GM23338 (cell line): ENCODE measurements at regions not wholly inside any gene's neighbourhood (a gene's known extent, or its start where the extent isn't known, plus 50 kb on each side); places are given as distances from the start of the nearest gene placed in this dataset.
A peak's percentile ranks its signal among the peaks of the same experiment; 100 is the strongest.

ENCODE experiments used
- ATAC-seq: fragments of 200-7000 bp; cut with Tn5 transposase; 3 replicates; pipeline ENCODE4 v1.9.1; 2020
- DNase-seq: peaks from one replicate; pipeline ENCODE4 v3.0.0-alpha.2; 2015; ENCODE audit warnings: low spot score
- H2AFZ ChIP-seq: fragments of 200-600 bp; sonication (generic); 2 replicates; pipeline ENCODE4 v1.8.0; 2016; ENCODE audit warnings: antibody characterized with exemption, mild to moderate bottlenecking, moderate library complexity
- H3F3A ChIP-seq: fragments of 200-600 bp; sonication (generic); replicated peaks from 2 replicates; pipeline ENCODE4 v1.8.0; 2017; ENCODE audit warnings: antibody characterized with exemption, mixed run types, low read depth
- H3K27ac ChIP-seq: fragments of 200-600 bp; sonication (generic); 2 replicates; pipeline ENCODE4 v1.6.1; 2016; ENCODE audit warnings: low read depth
- H3K27me3 ChIP-seq: fragments of 200-600 bp; sonication (generic); 2 replicates; pipeline ENCODE4 v1.8.0; 2016; ENCODE audit warnings: mild to moderate bottlenecking, mixed run types, moderate library complexity; ENCODE audit not compliant: insufficient read depth
- H3K36me3 ChIP-seq: fragments of 200-600 bp; sonication (generic); 2 replicates; pipeline ENCODE4 v1.8.0; 2016; ENCODE audit warnings: mild to moderate bottlenecking; ENCODE audit not compliant: insufficient read depth
- H3K4me1 ChIP-seq: fragments of 200-600 bp; sonication (generic); 2 replicates; pipeline ENCODE4 v1.8.0; 2016; ENCODE audit warnings: mild to moderate bottlenecking, moderate library complexity; ENCODE audit not compliant: insufficient read depth
- H3K4me2 ChIP-seq: fragments of 200-600 bp; sonication (generic); 2 replicates; pipeline ENCODE4 v1.7.1; 2017; ENCODE audit warnings: mixed run types
- H3K4me3 ChIP-seq: fragments of 200-600 bp; sonication (generic); 2 replicates; pipeline ENCODE4 v1.6.1; 2016; ENCODE audit warnings: mixed run types
- H3K79me2 ChIP-seq: fragments of 200-600 bp; sonication (generic); replicated peaks from 2 replicates; pipeline ENCODE4 v1.8.0; 2017; ENCODE audit warnings: mild to moderate bottlenecking; ENCODE audit not compliant: insufficient read depth
- H3K9me2 ChIP-seq: fragments of 200-600 bp; sonication (generic); 2 replicates; pipeline ENCODE4 v1.8.0; 2017; ENCODE audit not compliant: insufficient read depth
- H4K20me1 ChIP-seq: fragments of 200-600 bp; sonication (generic); replicated peaks from 2 replicates; pipeline ENCODE4 v1.8.0; 2017; ENCODE audit warnings: mild to moderate bottlenecking; ENCODE audit not compliant: insufficient read depth
- H3K27ac Mint-ChIP-seq: 2 replicates; pipeline ENCODE4 v1.8.0; 2020; ENCODE audit warnings: inconsistent platforms, mild to moderate bottlenecking, moderate library complexity, mixed read lengths
- H3K27me3 Mint-ChIP-seq: 3 replicates; pipeline ENCODE4 v1.8.0; 2022; ENCODE audit warnings: low read depth, mild to moderate bottlenecking, moderate library complexity, mixed read lengths, inconsistent platforms; ENCODE audit not compliant: insufficient read depth, poor library complexity
- H3K36me3 Mint-ChIP-seq: 3 replicates; pipeline ENCODE4 v1.8.0; 2021; ENCODE audit warnings: low read depth, mild to moderate bottlenecking, inconsistent platforms, moderate library complexity, mixed read lengths
- H3K4me1 Mint-ChIP-seq: 3 replicates; pipeline ENCODE4 v1.8.0; 2020; ENCODE audit warnings: mild to moderate bottlenecking, inconsistent platforms, mixed read lengths
- H3K4me3 Mint-ChIP-seq: 3 replicates; pipeline ENCODE4 v1.8.0; 2021; ENCODE audit warnings: moderate library complexity, mild to moderate bottlenecking, inconsistent platforms, mixed read lengths
- H3K9me3 Mint-ChIP-seq: 3 replicates; pipeline ENCODE4 v1.8.0; 2020; ENCODE audit warnings: moderate library complexity, mild to moderate bottlenecking, inconsistent platforms, mixed read lengths
- CREB1 ChIP-seq: fragments of 250-450 bp; sonication (Bioruptor Pico); IDR thresholded peaks from 2 replicates; pipeline ENCODE4 v1.5.0; 2020; ENCODE audit warnings: low read depth, mild to moderate bottlenecking, moderate library complexity
- CTCF ChIP-seq, 2 experiments: fragments of 200-600 bp in 1 of 2; sonication (generic) in 1 of 2; conservative IDR thresholded peaks; 2 replicates each; pipeline versions ENCODE4 v1.5.1 to v1.6.1; 2016 to 2017; ENCODE audit warnings: antibody characterized with exemption in 2 of 2, low read depth in 2 of 2, mild to moderate bottlenecking in 2 of 2, moderate library complexity in 1 of 2
- EZH2 ChIP-seq: fragments of 200-600 bp; sonication (generic); IDR thresholded peaks from one replicate; pipeline ENCODE4 v1.8.0; 2017; ENCODE audit warnings: antibody characterized with exemption, mild to moderate bottlenecking, low read depth; ENCODE audit not compliant: unreplicated experiment
- EZH2phosphoT487 ChIP-seq: fragments of 200-600 bp; sonication (generic); IDR thresholded peaks from one replicate; pipeline ENCODE4 v1.8.1; 2018; ENCODE audit warnings: antibody characterized with exemption; ENCODE audit not compliant: unreplicated experiment
- JUNB ChIP-seq: IDR thresholded peaks from one replicate; pipeline ENCODE4 v1.6.1; 2016; ENCODE audit warnings: antibody characterized with exemption; ENCODE audit not compliant: unreplicated experiment
- NANOG ChIP-seq: IDR thresholded peaks from 2 replicates; pipeline ENCODE4 v1.6.1; 2016; ENCODE audit warnings: antibody characterized with exemption, borderline replicate concordance
- POLR2AphosphoS5 ChIP-seq: IDR thresholded peaks from 2 replicates; pipeline ENCODE4 v1.6.1; 2016; ENCODE audit warnings: antibody characterized with exemption, low read depth
- REST ChIP-seq: IDR thresholded peaks from one replicate; pipeline ENCODE4 v1.6.1; 2018; ENCODE audit warnings: antibody characterized with exemption; ENCODE audit not compliant: unreplicated experiment
- STAT1 ChIP-seq: IDR thresholded peaks from one replicate; pipeline ENCODE4 v1.6.1; 2016; ENCODE audit warnings: antibody characterized with exemption; ENCODE audit not compliant: unreplicated experiment
- ZNF114 ChIP-seq: fragments of 250-450 bp; sonication (Bioruptor Pico); IDR thresholded peaks from 2 replicates; pipeline ENCODE4 v1.5.0; 2020; ENCODE audit warnings: mild to moderate bottlenecking, moderate library complexity
- ZNF331 ChIP-seq: fragments of 250-450 bp; sonication (Bioruptor Pico); IDR thresholded peaks from 2 replicates; pipeline ENCODE4 v1.5.0; 2020; ENCODE audit warnings: low read depth, mild to moderate bottlenecking, moderate library complexity
- TF ChIP-seq, protein P1 (sequence below): IDR thresholded peaks from 2 replicates; pipeline ENCODE4 v1.6.1; 2016; ENCODE audit warnings: antibody characterized with exemption
- TF ChIP-seq, protein P2 (sequence below): fragments of 250-450 bp; sonication (Bioruptor Pico); IDR thresholded peaks from 2 replicates; pipeline ENCODE4 v1.5.0; 2020; ENCODE audit warnings: mild to moderate bottlenecking, moderate library complexity

- Histone ChIP-seq H3K79me2 (no peaks in the 10 kb centered on the region), H3K27ac (peak overlapping the region; percentile 18; the same call in 1 of the 2 replicates), H3F3A (no peaks in the 10 kb centered on the region), H3K27me3 (no peaks in the 10 kb centered on the region), H3K4me1 (peaks cover 25% of the 10 kb centered on the region), H3K9me2 (peaks cover 13% of the 10 kb centered on the region), H3K4me3 (no peak overlapping the region), H4K20me1 (no peaks in the 10 kb centered on the region), H2AFZ (no peak overlapping the region), H3K4me2 (peak overlapping the region; percentile 27), H3K36me3 (no peaks in the 10 kb centered on the region)
- Mint-ChIP-seq H3K4me1 (peaks cover 22% of the 10 kb centered on the region), H3K4me3 (no peak overlapping the region), H3K27ac (no peak overlapping the region), H3K27me3 (peaks cover 1% of the 10 kb centered on the region), H3K9me3 (peaks cover 2% of the 10 kb centered on the region), H3K36me3 (no peaks in the 10 kb centered on the region)
- no peak for TF ChIP-seq POLR2AphosphoS5
- no peak for TF ChIP-seq JUNB
- TF ChIP-seq, protein P1, sequence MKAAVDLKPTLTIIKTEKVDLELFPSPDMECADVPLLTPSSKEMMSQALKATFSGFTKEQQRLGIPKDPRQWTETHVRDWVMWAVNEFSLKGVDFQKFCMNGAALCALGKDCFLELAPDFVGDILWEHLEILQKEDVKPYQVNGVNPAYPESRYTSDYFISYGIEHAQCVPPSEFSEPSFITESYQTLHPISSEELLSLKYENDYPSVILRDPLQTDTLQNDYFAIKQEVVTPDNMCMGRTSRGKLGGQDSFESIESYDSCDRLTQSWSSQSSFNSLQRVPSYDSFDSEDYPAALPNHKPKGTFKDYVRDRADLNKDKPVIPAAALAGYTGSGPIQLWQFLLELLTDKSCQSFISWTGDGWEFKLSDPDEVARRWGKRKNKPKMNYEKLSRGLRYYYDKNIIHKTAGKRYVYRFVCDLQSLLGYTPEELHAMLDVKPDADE, result no peak
- no peak for TF ChIP-seq EZH2
- TF ChIP-seq EZH2phosphoT487, result no peak
- TF ChIP-seq, protein P2, sequence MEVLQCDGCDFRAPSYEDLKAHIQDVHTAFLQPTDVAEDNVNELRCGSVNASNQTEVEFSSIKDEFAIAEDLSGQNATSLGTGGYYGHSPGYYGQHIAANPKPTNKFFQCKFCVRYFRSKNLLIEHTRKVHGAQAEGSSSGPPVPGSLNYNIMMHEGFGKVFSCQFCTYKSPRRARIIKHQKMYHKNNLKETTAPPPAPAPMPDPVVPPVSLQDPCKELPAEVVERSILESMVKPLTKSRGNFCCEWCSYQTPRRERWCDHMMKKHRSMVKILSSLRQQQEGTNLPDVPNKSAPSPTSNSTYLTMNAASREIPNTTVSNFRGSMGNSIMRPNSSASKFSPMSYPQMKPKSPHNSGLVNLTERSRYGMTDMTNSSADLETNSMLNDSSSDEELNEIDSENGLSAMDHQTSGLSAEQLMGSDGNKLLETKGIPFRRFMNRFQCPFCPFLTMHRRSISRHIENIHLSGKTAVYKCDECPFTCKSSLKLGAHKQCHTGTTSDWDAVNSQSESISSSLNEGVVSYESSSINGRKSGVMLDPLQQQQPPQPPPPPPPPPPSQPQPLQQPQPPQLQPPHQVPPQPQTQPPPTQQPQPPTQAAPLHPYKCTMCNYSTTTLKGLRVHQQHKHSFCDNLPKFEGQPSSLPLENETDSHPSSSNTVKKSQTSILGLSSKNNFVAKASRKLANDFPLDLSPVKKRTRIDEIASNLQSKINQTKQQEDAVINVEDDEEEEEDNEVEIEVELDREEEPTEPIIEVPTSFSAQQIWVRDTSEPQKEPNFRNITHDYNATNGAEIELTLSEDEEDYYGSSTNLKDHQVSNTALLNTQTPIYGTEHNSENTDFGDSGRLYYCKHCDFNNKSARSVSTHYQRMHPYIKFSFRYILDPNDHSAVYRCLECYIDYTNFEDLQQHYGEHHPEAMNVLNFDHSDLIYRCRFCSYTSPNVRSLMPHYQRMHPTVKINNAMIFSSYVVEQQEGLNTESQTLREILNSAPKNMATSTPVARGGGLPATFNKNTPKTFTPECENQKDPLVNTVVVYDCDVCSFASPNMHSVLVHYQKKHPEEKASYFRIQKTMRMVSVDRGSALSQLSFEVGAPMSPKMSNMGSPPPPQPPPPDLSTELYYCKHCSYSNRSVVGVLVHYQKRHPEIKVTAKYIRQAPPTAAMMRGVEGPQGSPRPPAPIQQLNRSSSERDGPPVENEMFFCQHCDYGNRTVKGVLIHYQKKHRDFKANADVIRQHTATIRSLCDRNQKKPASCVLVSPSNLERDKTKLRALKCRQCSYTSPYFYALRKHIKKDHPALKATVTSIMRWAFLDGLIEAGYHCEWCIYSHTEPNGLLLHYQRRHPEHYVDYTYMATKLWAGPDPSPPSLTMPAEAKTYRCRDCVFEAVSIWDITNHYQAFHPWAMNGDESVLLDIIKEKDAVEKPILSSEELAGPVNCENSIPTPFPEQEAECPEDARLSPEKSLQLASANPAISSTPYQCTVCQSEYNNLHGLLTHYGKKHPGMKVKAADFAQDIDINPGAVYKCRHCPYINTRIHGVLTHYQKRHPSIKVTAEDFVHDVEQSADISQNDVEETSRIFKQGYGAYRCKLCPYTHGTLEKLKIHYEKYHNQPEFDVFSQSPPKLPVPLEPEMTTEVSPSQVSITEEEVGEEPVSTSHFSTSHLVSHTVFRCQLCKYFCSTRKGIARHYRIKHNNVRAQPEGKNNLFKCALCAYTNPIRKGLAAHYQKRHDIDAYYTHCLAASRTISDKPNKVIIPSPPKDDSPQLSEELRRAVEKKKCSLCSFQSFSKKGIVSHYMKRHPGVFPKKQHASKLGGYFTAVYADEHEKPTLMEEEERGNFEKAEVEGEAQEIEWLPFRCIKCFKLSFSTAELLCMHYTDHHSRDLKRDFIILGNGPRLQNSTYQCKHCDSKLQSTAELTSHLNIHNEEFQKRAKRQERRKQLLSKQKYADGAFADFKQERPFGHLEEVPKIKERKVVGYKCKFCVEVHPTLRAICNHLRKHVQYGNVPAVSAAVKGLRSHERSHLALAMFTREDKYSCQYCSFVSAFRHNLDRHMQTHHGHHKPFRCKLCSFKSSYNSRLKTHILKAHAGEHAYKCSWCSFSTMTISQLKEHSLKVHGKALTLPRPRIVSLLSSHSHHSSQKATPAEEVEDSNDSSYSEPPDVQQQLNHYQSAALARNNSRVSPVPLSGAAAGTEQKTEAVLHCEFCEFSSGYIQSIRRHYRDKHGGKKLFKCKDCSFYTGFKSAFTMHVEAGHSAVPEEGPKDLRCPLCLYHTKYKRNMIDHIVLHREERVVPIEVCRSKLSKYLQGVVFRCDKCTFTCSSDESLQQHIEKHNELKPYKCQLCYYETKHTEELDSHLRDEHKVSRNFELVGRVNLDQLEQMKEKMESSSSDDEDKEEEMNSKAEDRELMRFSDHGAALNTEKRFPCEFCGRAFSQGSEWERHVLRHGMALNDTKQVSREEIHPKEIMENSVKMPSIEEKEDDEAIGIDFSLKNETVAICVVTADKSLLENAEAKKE (CRISPR knock-in tag), result no peak
- no peak for TF ChIP-seq NANOG
- TF ChIP-seq CTCF (conservative IDR thresholded peaks at IDR 0.05; ENCODE audit: low read depth in 2 of 2), result no peak
- no peak for TF ChIP-seq ZNF331 (CRISPR knock-in tag)
- TF ChIP-seq STAT1, result no peak
- TF ChIP-seq CREB1 (CRISPR knock-in tag), result no peak
- no peak for TF ChIP-seq ZNF114 (CRISPR knock-in tag)
- no peak for TF ChIP-seq REST
- ATAC-seq (no peak; the same call in 2 of the 3 replicates), DNase-seq (no peak)
These were observed 114.8 kb downstream of the C12orf75 start for GRCh38 chr12:105445249-105445648.
